Lower leg skin (tissue), 3 donors: ENCODE measurements at regions not wholly inside any gene's neighbourhood (a gene's known extent, or its start where the extent isn't known, plus 50 kb on each side); places are given as distances from the start of the nearest gene placed in this dataset.

Experiments
- CTCF ChIP-seq, 3 donors: fragments of 450-650 bp; IDR thresholded peaks; one replicate each; pipeline ENCODE4 v1.5.1; 2016; ENCODE audit warnings: antibody characterized with exemption in 3 of 3, mild to moderate bottlenecking in 3 of 3, moderate library complexity in 2 of 3
- POLR2A ChIP-seq, 2 donors: fragments of 450-650 bp; IDR thresholded peaks; one replicate each; pipeline ENCODE4 v1.6.1; 2016 to 2017; ENCODE audit warnings: antibody characterized with exemption in 2 of 2, mild to moderate bottlenecking in 1 of 2, moderate library complexity in 1 of 2

DNA sequence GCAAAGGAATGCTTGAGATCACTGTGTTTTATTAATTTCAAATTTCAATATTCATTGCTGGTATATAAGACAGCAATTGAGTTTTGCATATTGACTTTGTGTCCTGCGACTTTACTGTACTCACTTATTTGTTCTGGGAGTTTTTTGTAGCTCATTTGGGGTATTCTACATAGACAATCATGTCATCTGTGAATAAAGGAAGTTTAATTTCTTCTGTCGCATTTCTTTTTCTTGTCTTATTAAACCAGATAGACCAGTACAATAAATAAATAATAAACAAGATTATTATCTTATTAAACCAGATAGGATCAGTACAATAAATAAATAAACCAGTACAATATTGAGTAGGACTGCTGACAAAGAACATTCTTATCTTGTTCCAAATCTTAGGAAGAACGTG lies 448.2 kb downstream of the RPS24 start:
- TF ChIP-seq CTCF (IDR thresholded peaks at IDR 0.05): no peak
- TF ChIP-seq POLR2A (IDR thresholded peaks at IDR 0.05): no peak
